Nucleus accumbens (tissue), 56 donors: ENCODE measurements at regions not wholly inside any gene's neighbourhood (a gene's known extent, or its start where the extent isn't known, plus 50 kb on each side); places are given as distances from the start of the nearest gene placed in this dataset.
"Not testable (repeated sequence)": the region's sequence is repeated elsewhere in the genome, so short reads cannot be mapped to it uniquely, and the experiment has no call there.

Experiments used
- DNase-seq, 56 donors: peaks; one replicate each; lab custom pipeline; 2025; lab: John Stamatoyannopoulos, UW

GRCh38 chr4:12409507-12410190 lies 981.0 kb upstream of the HS3ST1 start:
- DNase-seq: no peak

GRCh38 chr4:12408364-12408763 lies 979.7 kb upstream of the HS3ST1 start:
- no peak for DNase-seq

- DNase-seq: no peak
Measured at GRCh38 chr4:12403175-12403574, 974.5 kb upstream of the HS3ST1 start.

GRCh38 chr4:12399781-12400180 lies 971.1 kb upstream of the HS3ST1 start:
- DNase-seq: no peak

- no peak for DNase-seq
Measured at GRCh38 chr4:12393631-12394262, 965.1 kb upstream of the HS3ST1 start.

DNA sequence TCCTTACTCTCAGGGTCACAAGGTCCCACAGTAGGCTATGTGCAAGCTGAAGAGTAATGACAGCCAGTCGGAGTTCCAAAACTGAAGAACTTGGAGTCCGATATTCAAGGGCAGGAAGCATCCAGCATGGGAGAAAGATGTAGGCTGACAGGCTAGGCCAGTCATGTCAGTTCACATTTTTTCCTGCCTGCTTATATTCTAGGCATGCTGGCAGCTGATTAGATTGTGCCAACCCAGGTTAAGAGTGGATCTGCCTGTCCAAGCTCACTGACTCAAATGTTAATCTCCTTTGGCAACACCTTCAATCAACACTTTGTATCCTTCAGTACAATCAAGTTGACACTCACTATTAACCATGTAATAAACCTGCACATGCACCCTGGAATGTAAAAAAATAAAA lies 960.9 kb upstream of the HS3ST1 start:
- no peak for DNase-seq

- DNase-seq: no peak
Measured at GRCh38 chr4:12382567-12382966, 953.9 kb upstream of the HS3ST1 start.

DNA sequence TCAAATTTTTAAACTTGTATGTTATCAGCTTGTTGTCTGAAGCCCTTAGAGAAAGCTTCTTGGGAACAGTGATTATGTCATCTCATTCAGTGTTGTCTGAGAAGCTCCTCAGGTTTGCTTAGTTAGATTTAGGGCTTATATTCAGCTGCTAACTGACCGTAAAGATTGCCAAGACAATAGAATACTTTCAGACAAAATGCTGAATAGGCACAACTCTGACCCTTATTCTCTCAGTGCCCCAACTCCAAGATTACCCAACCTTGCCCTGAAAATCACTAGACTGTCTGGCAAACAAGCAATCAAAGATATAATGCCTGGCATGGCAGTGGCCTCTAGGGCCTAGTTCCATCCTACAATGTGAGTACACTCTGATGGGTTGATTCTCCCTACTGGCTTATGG lies 950.5 kb upstream of the HS3ST1 start:
- DNase-seq: no peak

GRCh38 chr4:12375805-12376204 lies 947.1 kb upstream of the HS3ST1 start:
- no peak for DNase-seq

GRCh38 chr4:12365869-12366268 lies 937.2 kb upstream of the HS3ST1 start:
- not testable (repeated sequence) for DNase-seq

GRCh38 chr4:12360391-12360790 lies 931.7 kb upstream of the HS3ST1 start:
- DNase-seq: no peak

GRCh38 chr4:12359420-12359819 lies 930.7 kb upstream of the HS3ST1 start:
- DNase-seq: no peak

- not testable (repeated sequence) for DNase-seq
Measured at GRCh38 chr4:12333083-12333482, 904.4 kb upstream of the HS3ST1 start.

GRCh38 chr4:12324965-12325364 lies 896.3 kb upstream of the HS3ST1 start:
- DNase-seq: no peak

- peak in 3 of 56 donors; percentile 0 for DNase-seq
Measured at GRCh38 chr4:12319765-12320164, 891.1 kb upstream of the HS3ST1 start.

DNA sequence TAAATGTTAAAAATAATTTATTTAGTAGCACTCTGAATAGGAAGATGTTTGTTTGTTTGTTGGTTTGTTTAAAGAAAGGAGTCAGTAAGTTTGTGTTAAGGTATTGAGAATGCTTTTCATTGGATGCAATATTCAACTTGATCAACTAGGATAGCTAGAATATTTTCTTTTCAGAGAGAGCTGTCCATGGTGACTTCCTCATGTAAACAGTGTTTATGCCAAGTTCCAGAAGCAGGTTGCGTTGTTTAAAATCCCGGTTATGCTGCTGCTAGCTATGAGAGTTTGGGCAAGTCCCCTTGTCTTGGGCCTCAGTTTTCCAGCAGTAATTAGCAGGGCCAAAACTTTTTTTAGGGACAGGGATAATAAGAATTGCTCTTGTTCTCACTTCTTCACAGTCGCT lies 876.2 kb upstream of the HS3ST1 start:
- no peak for DNase-seq

- DNase-seq: no peak
Measured at GRCh38 chr4:12296366-12296765, 867.7 kb upstream of the HS3ST1 start.

DNA sequence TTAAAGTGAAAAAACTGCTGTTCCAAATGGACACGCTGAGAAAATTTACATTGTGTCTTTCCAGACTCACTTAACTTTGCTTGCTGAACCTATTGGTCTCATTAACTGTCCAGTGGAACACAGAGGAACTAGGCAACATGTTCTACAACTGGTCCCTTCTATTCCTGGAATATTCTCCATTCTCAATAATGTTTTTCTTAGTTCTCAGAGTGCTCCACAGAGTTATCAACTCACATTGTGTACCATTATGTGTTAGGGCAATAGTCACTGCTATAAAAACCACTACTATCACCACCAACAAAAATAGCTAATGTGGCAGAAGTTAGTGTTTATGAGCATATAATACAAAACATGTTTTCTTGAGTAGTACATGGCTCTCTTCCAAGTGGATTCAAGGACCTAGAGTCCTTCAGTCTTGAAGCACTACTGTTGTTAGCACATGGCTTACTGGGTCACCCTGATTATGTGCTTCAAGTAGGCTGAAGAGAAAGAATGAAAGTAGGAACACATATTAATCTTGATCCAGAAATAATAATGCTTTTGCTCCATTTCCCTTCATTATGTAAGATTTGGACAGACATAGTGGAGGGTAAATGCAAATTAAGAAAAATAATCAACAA lies 865.3 kb upstream of the HS3ST1 start:
- no peak for DNase-seq

DNA sequence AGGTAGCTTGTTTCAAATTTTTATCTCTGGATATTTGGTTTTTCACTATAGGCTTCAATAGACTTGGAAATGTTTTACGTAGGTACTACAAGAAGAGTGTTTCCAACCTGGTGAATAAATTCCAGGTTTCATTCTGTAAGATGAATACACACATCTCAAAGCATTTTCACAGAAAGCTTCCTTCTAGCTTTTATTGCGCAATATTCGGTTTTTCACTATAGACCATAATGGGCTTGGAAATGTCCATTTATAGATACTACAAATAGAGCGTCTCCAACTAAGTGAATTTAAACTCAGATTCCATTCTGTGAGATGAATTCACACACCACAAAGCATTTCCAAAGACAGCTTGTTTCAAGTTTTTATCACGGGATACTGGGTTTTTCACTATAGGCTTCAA lies 857.7 kb upstream of the HS3ST1 start:
- DNase-seq: no peak

GRCh38 chr4:12270546-12270945 lies 841.9 kb upstream of the HS3ST1 start:
- no peak for DNase-seq

DNA sequence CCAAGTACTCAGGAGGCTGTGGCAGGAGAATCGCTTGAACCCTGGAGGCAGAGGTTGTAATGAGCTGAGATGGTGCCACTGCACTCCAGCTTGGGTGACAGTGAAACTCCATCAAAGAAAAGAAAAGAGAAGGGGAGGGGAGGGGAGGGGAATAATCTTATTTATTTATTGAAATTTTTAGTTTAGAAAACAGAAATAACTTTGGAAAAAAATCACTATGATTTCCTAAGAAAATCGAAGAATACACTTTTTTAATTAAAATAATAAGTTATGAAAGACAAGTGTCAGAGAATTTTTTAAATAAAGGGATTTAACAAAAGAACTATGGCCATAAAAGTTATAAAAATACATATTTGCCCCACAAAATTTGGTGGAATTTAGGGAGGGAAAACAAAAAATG lies 836.9 kb upstream of the HS3ST1 start:
- DNase-seq: no peak

GRCh38 chr4:12260453-12260852 lies 831.8 kb upstream of the HS3ST1 start:
- DNase-seq: no peak
